Heart left ventricle (tissue), 13 donors: ENCODE measurements at regions not wholly inside any gene's neighbourhood (a gene's known extent, or its start where the extent isn't known, plus 50 kb on each side); places are given as distances from the start of the nearest gene placed in this dataset.

ENCODE experiments used
- CTCF ChIP-seq, 12 donors: fragments of 200-600 bp; sonication (generic) in 4 of 12; IDR thresholded peaks; one replicate each; pipeline versions ENCODE4 v1.5.0 to v1.8.0; 2018 to 2022; ENCODE audit warnings: antibody characterized with exemption in 12 of 12, mild to moderate bottlenecking in 5 of 12
- POLR2A ChIP-seq, 2 donors: fragments of 450-650 bp; IDR thresholded peaks; one replicate each; pipeline ENCODE4 v1.6.1; 2017; ENCODE audit warnings: antibody characterized with exemption in 2 of 2, mild to moderate bottlenecking in 2 of 2, moderate library complexity in 2 of 2
- donor health status: ischemic (EF 13 %, LVEDD 7.1; RV severe dilation, severe dysfunction).
- donor health status: DM: no; HTN: yes; CAD: no.
- donor health status: DM: no; HTN: no; CAD: no.
- donor health status: ischemic (EF 25% LVEDD 6.9; RV normal size, moderate dysfunction).
- donor health status: ischemic (EF 25% LVEDD 5.7; RV mildly dilated, moderate dysfunction).
- donor health status: ischemic (EF 35%, LVEDD 5.7; RV mildly dilated, moderate dysfunction).
- donor health status: nonischemic (EF 11% LVEDD 7.7; RV severe dilation, severe dysfunction).
- donor health status: DM: yes; HTN: yes; CAD: no.
- donor health status: PGD.
- donor health status: ischemic (EF 29% LVEDD 5.4; RV normal size, mild dysfunction).
- donor health status: nonischemic (EF 23%, LVEDD 6.1; RV moderate dilation, normal function).

GRCh38 chr2:150983314-150983897, 278.3 kb downstream of the RBM43 start:
- TF ChIP-seq CTCF (IDR thresholded peaks at IDR 0.05), result no peak
- no peak for TF ChIP-seq POLR2A (IDR thresholded peaks at IDR 0.05)
